Calu3 (cell line): ENCODE measurements at regions not wholly inside any gene's neighbourhood (a gene's known extent, or its start where the extent isn't known, plus 50 kb on each side); places are given as distances from the start of the nearest gene placed in this dataset.
"Not testable (repeated sequence)": the region's sequence is repeated elsewhere in the genome, so short reads cannot be mapped to it uniquely, and the experiment has no call there.

Experiments
- BruUV-seq: library from RNA; stranded (reverse); fragments of 400-500 nt; replicated peaks from 2 replicates; lab custom pipeline; 2021; lab: Mats Ljungman, UMichigan
- CTCF ChIA-PET: fragments of 300-600 bp; sonication (Branson Sonifier 250); formaldehyde crosslinking; loops from one replicate; lab custom pipeline; 2022; ENCODE audit warnings: antibody characterized with exemption; lab: Charles Lee
- DNase-seq: peaks from one replicate; pipeline ENCODE4 v3.0.0; 2022
- H3K27ac Mint-ChIP-seq: one replicate; pipeline ENCODE4 v1.8.0; 2022; ENCODE audit warnings: mixed read lengths; ENCODE audit not compliant: unreplicated experiment
- H3K27me3 Mint-ChIP-seq: one replicate; pipeline ENCODE4 v1.8.0; 2022; ENCODE audit warnings: mixed read lengths; ENCODE audit not compliant: unreplicated experiment
- H3K36me3 Mint-ChIP-seq: one replicate; pipeline ENCODE4 v1.8.0; 2022; ENCODE audit warnings: mild to moderate bottlenecking, moderate library complexity, mixed read lengths; ENCODE audit not compliant: insufficient read depth, unreplicated experiment
- H3K4me1 Mint-ChIP-seq: one replicate; pipeline ENCODE4 v1.8.0; 2022; ENCODE audit warnings: mild to moderate bottlenecking, low read depth, mixed read lengths; ENCODE audit not compliant: unreplicated experiment
- H3K4me3 Mint-ChIP-seq: one replicate; pipeline ENCODE4 v1.8.0; 2022; ENCODE audit warnings: mild to moderate bottlenecking, low read depth, moderate library complexity, mixed read lengths; ENCODE audit not compliant: unreplicated experiment
- H3K9me3 Mint-ChIP-seq: one replicate; pipeline ENCODE4 v1.8.0; 2022; ENCODE audit warnings: low read depth, mixed read lengths; ENCODE audit not compliant: unreplicated experiment
- CTCF ChIP-seq: fragments of 200-600 bp; IDR thresholded peaks from one replicate; pipeline ENCODE4 v1.8.0; 2022; ENCODE audit warnings: antibody characterized with exemption; ENCODE audit not compliant: unreplicated experiment
- intact Hi-C: fragments of 100-400 bp; cut with micrococcal nuclease; formaldehyde crosslinking; loops from one replicate; pipeline ENCODE4 v1.10.0; 2022; ENCODE audit not compliant: unreplicated experiment

- no peak for DNase-seq
- peak; percentile 27 for TF ChIP-seq CTCF
- no peaks in the 10 kb centered on the region for H3K36me3 Mint-ChIP-seq
- intact Hi-C loops = no loop called here
- no peak overlapping the region for H3K27ac Mint-ChIP-seq
- H3K27me3 Mint-ChIP-seq = no peaks in the 10 kb centered on the region
- H3K9me3 Mint-ChIP-seq = no peaks in the 10 kb centered on the region
- CTCF ChIA-PET = interaction anchor here (0.9 kb wide), 1 partner anchor 1446 kb away, joined by 3 read pairs; no protein-coding TSS in a partner anchor
- H3K4me3 Mint-ChIP-seq = no peak overlapping the region
- H3K4me1 Mint-ChIP-seq = no peaks in the 10 kb centered on the region
- BruUV-seq = no TSS peak
Measured at GRCh38 chr4:135418353-135418752, 1216.8 kb upstream of the PABPC4L start.

- intact Hi-C loops = no loop called here
- CTCF ChIA-PET = no interaction called here
- BruUV-seq = no TSS peak
Measured at GRCh38 chr4:135412213-135412612, 1210.6 kb upstream of the PABPC4L start.

GRCh38 chr4:135411251-135411650 is 1209.7 kb upstream of the PABPC4L start:
- Mint-ChIP-seq H3K9me3 (no peaks in the 10 kb centered on the region), H3K27ac (no peak overlapping the region), H3K4me3 (no peak overlapping the region), H3K4me1 (no peaks in the 10 kb centered on the region), H3K27me3 (no peaks in the 10 kb centered on the region), H3K36me3 (no peaks in the 10 kb centered on the region)
- CTCF ChIA-PET = no interaction called here
- DNase-seq = no peak
- intact Hi-C loops = no loop called here
- TF ChIP-seq CTCF = no peak
- BruUV-seq = no TSS peak

More at GRCh38 chr4:135412213-135412612, 1210.6 kb upstream of the PABPC4L start:
- Mint-ChIP-seq H3K27ac (no peak overlapping the region), H3K27me3 (no peaks in the 10 kb centered on the region), H3K4me1 (no peaks in the 10 kb centered on the region), H3K4me3 (no peak overlapping the region), H3K9me3 (no peaks in the 10 kb centered on the region), H3K36me3 (no peaks in the 10 kb centered on the region)
- DNase-seq = no peak
- no peak for TF ChIP-seq CTCF

- H3K27me3 Mint-ChIP-seq, CTCF ChIA-PET, DNase-seq, H3K36me3 Mint-ChIP-seq, BruUV-seq, H3K27ac Mint-ChIP-seq, H3K4me1 Mint-ChIP-seq, intact Hi-C loops, H3K4me3 Mint-ChIP-seq, H3K9me3 Mint-ChIP-seq: not testable (repeated sequence)
Measured at GRCh38 chr4:135409261-135409660, 1207.7 kb upstream of the PABPC4L start.

- Mint-ChIP-seq H3K36me3 (no peaks in the 10 kb centered on the region), H3K9me3 (no peaks in the 10 kb centered on the region), H3K4me1 (no peaks in the 10 kb centered on the region), H3K4me3 (no peak overlapping the region), H3K27me3 (no peaks in the 10 kb centered on the region), H3K27ac (no peak overlapping the region)
- no TSS peak for BruUV-seq
- CTCF ChIA-PET = no interaction called here
- intact Hi-C loops = no loop called here
- no peak for DNase-seq
- no peak for TF ChIP-seq CTCF
Measured at GRCh38 chr4:135408109-135408508, 1206.5 kb upstream of the PABPC4L start.

GRCh38 chr4:135406597-135406996 is 1205.0 kb upstream of the PABPC4L start:
- H3K9me3 Mint-ChIP-seq, CTCF ChIA-PET, H3K27me3 Mint-ChIP-seq, DNase-seq, H3K36me3 Mint-ChIP-seq, intact Hi-C loops, BruUV-seq, H3K27ac Mint-ChIP-seq, H3K4me1 Mint-ChIP-seq, H3K4me3 Mint-ChIP-seq: not testable (repeated sequence)
